Right lobe of liver (tissue), 4 donors: ENCODE measurements at regions not wholly inside any gene's neighbourhood (a gene's known extent, or its start where the extent isn't known, plus 50 kb on each side); places are given as distances from the start of the nearest gene placed in this dataset.

Experiments used
- CTCF ChIP-seq, 4 donors: fragments of 200-600 bp in 3 of 4; fragments of 450-650 bp in 1 of 4; IDR thresholded peaks; one replicate each; pipeline versions ENCODE4 v1.5.1 to v1.8.0; 2016 to 2022; ENCODE audit warnings: antibody characterized with exemption in 4 of 4, mild to moderate bottlenecking in 2 of 4
- POLR2A ChIP-seq: fragments of 450-650 bp; IDR thresholded peaks from one replicate; pipeline ENCODE4 v1.6.1; 2017; ENCODE audit warnings: antibody characterized with exemption, mild to moderate bottlenecking
- donor health status: DM: no; HTN: no; CAD: no.
- donor health status: DM: no; HTN: no; CAD: no.
- donor health status: DM: no; HTN: yes; CAD: no.

- TF ChIP-seq CTCF (IDR thresholded peaks at IDR 0.05) (no peak), POLR2A (no peak)
These were observed 178.5 kb upstream of the TOX3 start for GRCh38 chr16:52725461-52725860.
